SW 1271 (cell line): ENCODE measurements at regions not wholly inside any gene's neighbourhood (a gene's known extent, or its start where the extent isn't known, plus 50 kb on each side); places are given as distances from the start of the nearest gene placed in this dataset.

Experiments used
- DNase-seq, 2 experiments: peaks; one replicate each; lab custom pipeline; 2025; lab: John Stamatoyannopoulos, UW

- DNase-seq: no peak
Observed at GRCh38 chr2:40507432-40507831, 55.5 kb upstream of the SLC8A1 start.

GRCh38 chr2:40510304-40510703 lies 58.4 kb upstream of the SLC8A1 start:
- no peak for DNase-seq

GRCh38 chr2:40511661-40512213 lies 59.8 kb upstream of the SLC8A1 start:
- DNase-seq: no peak

DNA sequence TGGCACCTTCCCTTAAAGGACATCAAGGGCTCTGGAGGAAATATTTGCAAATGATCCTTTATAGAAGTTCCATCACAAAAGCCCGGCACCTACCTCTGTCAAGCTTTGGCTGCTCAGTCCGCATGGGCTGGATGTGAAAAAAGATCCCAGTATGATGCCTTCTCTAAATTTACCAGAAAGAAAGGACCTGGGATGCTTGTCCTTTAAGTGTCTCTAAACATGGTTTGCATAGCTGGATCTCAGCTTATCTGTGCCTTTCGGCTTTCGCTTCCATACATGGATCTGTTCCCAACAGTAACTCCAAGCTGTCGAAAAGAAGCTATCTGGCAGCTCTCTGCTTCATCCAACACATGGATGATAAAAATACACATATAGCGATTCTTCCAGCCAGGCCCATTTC lies 60.4 kb upstream of the SLC8A1 start:
- no peak for DNase-seq

GRCh38 chr2:40513201-40513600 lies 61.3 kb upstream of the SLC8A1 start:
- DNase-seq: no peak

- no peak for DNase-seq
Observed at GRCh38 chr2:40516604-40517003, 64.7 kb upstream of the SLC8A1 start.

DNA sequence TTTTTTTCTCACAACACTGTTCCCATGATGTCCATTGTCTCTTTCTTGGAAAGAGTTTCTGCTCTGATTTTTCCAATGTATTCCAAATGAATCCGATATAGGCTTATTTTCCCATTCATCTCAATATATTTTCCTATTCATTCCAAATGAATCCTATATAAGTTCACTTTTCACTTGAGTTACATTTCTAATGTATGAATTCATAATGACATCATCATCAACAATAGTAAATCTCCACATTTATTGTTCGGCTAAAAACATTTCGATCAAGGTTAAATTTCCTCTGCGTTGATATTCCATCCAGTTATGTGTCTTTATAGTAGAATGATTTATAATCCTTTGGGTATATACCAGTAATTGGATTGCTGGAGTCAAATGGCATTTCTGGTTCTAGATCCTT lies 76.7 kb upstream of the SLC8A1 start:
- no peak for DNase-seq

- no peak for DNase-seq
Observed at GRCh38 chr2:40531359-40531758, 79.5 kb upstream of the SLC8A1 start.

DNA sequence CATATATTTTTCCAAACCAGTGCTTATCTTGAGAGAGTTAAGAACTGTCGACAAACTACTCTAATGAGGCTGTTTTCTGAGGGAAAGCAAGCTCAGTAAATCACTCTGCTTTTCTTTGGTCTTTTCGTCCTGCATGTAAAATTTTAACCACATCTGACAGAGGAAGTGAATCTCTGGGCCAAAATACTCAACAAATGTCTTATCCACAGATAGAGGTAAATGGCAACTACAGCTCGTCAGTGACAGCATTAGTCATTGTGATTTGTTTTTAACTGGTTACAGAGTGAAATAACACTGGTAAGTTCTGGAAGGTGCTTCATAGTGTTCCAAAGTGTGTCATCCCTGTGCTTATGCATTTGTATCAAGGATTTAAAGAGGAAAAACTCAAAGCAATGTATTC lies 82.6 kb upstream of the SLC8A1 start:
- no peak for DNase-seq

DNA sequence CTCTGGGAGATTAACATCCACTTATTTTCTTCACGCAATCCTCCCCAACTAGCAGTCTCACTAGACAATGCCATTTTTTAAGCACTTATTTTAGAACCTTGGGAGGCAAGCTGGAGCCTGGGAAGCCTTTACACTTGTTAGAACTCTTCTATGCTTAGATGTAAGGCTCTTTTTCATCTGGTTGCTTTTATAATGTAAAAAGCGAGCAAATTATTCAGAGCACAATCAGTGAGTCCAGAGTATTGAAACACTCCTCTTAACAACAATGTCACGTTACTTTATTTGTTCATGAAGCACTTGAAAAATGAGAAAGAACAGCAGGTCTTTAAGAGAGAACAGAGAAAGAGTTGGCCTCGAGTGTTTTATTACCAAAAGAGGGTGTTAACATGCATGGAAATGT lies 84.1 kb upstream of the SLC8A1 start:
- DNase-seq: no peak

DNA sequence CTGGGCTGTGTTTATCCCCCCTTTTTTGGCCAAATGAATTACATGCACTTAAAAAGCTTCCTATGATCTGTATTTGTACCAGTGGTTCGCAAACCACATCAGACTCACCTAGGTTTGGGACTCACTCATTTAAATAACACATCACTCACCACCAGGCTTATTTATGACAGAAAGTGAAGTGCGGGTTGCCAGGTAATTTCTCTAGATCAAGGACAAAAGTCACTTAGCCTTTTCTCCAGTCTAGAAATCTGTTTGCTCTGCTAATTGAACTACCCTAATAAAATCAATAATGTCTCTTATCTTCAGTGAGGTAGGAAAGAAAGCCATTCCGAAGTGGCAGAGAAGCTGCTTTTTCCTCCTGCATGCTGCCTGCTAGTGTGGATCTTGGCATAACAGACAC lies 88.1 kb upstream of the SLC8A1 start:
- no peak for DNase-seq

DNA sequence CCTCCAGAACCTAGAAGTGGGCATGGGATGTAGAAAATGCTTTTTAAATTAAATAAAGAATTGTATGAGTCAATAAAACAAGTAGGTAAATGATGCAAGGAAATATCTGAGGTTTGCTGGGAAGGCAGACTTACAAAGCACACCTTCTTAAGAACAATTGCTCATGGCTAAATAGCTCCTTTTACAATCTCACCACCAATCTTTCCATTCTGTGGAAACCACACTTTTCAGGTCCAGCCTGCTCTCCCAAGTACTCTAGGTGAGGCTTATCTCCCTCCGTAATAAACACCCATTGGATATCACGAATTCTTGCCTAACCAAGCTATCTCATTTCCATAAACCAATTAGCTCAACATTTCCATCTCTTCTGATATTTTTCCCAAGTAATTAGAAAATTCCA lies 91.5 kb upstream of the SLC8A1 start:
- no peak for DNase-seq

GRCh38 chr2:40544072-40544471 lies 92.2 kb upstream of the SLC8A1 start:
- no peak for DNase-seq

- DNase-seq: no peak
Observed at GRCh38 chr2:40545645-40546044, 93.8 kb upstream of the SLC8A1 start.

- no peak for DNase-seq
Observed at GRCh38 chr2:40546439-40547191, 94.7 kb upstream of the SLC8A1 start.

GRCh38 chr2:40548521-40548920 lies 96.6 kb upstream of the SLC8A1 start:
- no peak for DNase-seq

GRCh38 chr2:40550085-40550484 lies 98.2 kb upstream of the SLC8A1 start:
- DNase-seq: no peak

DNA sequence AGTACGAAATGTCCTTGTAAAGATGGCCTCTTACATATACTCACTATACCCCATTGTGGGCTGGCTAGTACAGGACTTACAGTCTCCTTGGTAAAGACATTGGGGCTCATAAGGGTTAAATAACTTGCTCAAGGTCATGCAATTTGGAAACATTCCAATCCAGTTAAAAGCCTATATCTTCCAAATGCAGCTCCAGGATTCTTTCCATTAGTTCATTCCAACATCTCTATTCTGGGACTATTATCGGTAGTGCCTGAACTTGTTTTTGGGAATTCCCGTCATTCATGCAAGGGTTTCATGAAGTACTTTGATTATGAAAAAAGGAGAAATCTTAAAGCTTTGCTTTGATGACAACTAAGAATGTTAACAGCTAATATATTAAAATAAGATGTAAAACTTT lies 99.2 kb upstream of the SLC8A1 start:
- no peak for DNase-seq

DNA sequence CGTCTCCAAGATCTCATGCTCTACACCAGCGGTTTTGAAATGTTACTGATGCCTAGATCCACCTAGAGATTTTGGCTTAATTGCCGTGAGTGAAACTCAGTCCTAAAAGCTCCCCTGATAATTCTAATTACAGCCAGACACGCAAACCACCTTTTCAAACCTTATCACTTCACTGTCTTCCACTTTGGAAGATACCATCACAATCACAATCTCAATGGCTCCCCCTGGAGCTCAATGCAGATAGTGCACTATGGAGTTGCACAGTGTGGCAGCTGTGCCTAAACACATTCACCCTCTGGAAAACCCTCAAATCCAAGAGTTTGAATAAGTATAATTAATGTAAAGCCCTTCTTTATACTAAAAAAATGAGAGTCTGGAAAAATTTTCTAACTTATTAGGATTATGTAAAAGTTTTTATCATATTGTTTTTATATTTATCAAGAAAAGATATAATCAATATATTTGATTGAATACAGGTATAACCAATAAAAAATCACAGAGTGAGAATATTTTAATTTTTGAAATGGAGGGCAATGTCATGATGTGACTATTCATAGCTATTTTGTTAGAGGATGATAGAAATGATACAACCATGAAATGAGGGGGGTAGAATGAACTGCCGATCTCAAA lies 102.9 kb upstream of the SLC8A1 start:
- DNase-seq: peak in 1 of 2 experiments; percentile 46

GRCh38 chr2:40556293-40556692 lies 104.4 kb upstream of the SLC8A1 start:
- DNase-seq: no peak

GRCh38 chr2:40556739-40557138 lies 104.8 kb upstream of the SLC8A1 start:
- DNase-seq: no peak

DNA sequence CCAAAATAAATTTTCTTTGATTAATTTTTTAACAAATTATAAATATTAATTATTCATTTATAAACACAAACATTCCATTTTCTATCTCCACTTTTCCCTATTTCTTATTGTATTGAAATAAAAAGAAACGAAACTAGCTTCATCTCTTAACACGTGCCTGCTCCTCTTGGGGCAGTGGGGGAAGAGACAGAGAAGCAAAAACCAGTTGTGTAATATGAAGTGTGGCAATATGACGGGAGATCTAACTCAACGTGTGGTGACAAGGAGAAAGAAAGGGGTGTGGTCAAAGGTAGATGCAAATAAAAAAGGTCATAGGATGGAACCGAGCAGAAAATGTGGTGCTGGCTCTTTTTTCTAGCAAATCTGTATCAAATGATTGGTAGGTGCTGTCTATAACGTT lies 106.9 kb upstream of the SLC8A1 start:
- DNase-seq: no peak

DNA sequence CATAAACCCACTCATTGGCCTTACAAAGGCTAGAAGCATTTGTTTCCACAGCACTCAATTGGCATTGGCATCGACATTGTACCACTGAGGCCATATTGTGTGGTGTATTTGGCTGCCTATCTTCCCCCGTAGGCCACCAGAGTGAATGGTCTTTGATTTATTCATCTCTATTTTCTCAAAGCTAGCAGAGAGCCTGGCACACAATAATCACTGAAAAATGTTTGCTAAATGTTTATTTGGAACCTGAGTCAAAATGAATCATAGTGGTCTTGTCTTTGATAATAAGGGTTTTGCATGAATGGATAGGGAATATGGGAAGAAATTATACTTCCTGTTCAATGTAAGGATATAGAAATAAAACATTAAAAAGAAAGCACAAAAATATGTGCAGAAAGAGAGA lies 107.3 kb upstream of the SLC8A1 start:
- DNase-seq: no peak

- no peak for DNase-seq
Observed at GRCh38 chr2:40564184-40564583, 112.3 kb upstream of the SLC8A1 start.
